ENCODE measurements at regions not wholly inside any gene's neighbourhood (a gene's known extent, or its start where the extent isn't known, plus 50 kb on each side); places are given as distances from the start of the nearest gene placed in this dataset.

- peak overlapping the region; percentile 36 for H3K27ac Mint-ChIP-seq (ENCODE audit: unreplicated experiment)
- no peak for DNase-seq (ENCODE audit: low read depth, low spot score)
These were observed 302.8 kb upstream of the ADAMTS5 start for GRCh38 chr21:27269644-27270043.

GRCh38 chr21:27268290-27268689 lies 301.4 kb upstream of the ADAMTS5 start:
- H3K4me1 Mint-ChIP-seq, result no peaks in the 10 kb centered on the region
- no peak overlapping the region for H3K27ac Mint-ChIP-seq (ENCODE audit: unreplicated experiment)
- no peaks in the 10 kb centered on the region for H3K27me3 Mint-ChIP-seq (ENCODE audit: low read depth)
- DNase-seq (ENCODE audit: low read depth, low spot score), result no peak
- no peaks in the 10 kb centered on the region for H3K36me3 Mint-ChIP-seq (ENCODE audit: low read depth)
- no peaks in the 10 kb centered on the region for H3K9me3 Mint-ChIP-seq
- H3K4me3 Mint-ChIP-seq, result no peak overlapping the region
- no peak for TF ChIP-seq CTCF (conservative IDR thresholded peaks at IDR 0.05)

More at GRCh38 chr21:27269644-27270043, 302.8 kb upstream of the ADAMTS5 start:
- no peaks in the 10 kb centered on the region for H3K4me1 Mint-ChIP-seq
- no peaks in the 10 kb centered on the region for H3K9me3 Mint-ChIP-seq
- H3K4me3 Mint-ChIP-seq, result no peak overlapping the region
- H3K27me3 Mint-ChIP-seq (ENCODE audit: low read depth), result no peaks in the 10 kb centered on the region
- H3K36me3 Mint-ChIP-seq (ENCODE audit: low read depth), result no peaks in the 10 kb centered on the region
- no peak for TF ChIP-seq CTCF (conservative IDR thresholded peaks at IDR 0.05)

GRCh38 chr21:27265949-27266348 lies 299.1 kb upstream of the ADAMTS5 start:
- no peaks in the 10 kb centered on the region for H3K36me3 Mint-ChIP-seq (ENCODE audit: low read depth)
- no peak overlapping the region for H3K4me3 Mint-ChIP-seq
- H3K27me3 Mint-ChIP-seq (ENCODE audit: low read depth), result no peaks in the 10 kb centered on the region
- DNase-seq (ENCODE audit: low read depth, low spot score), result no peak
- no peak overlapping the region for H3K27ac Mint-ChIP-seq (ENCODE audit: unreplicated experiment)
- H3K4me1 Mint-ChIP-seq, result no peaks in the 10 kb centered on the region
- H3K9me3 Mint-ChIP-seq, result no peaks in the 10 kb centered on the region
- TF ChIP-seq CTCF (conservative IDR thresholded peaks at IDR 0.05), result no peak

GRCh38 chr21:27265492-27265891 lies 298.6 kb upstream of the ADAMTS5 start:
- Mint-ChIP-seq H3K4me1 (no peaks in the 10 kb centered on the region), H3K4me3 (no peak overlapping the region), H3K27me3 (ENCODE audit: low read depth) (no peaks in the 10 kb centered on the region), H3K27ac (ENCODE audit: unreplicated experiment) (no peak overlapping the region), H3K36me3 (ENCODE audit: low read depth) (no peaks in the 10 kb centered on the region), H3K9me3 (no peaks in the 10 kb centered on the region)
- DNase-seq (ENCODE audit: low read depth, low spot score), result no peak
- no peak for TF ChIP-seq CTCF (conservative IDR thresholded peaks at IDR 0.05)

GRCh38 chr21:27261676-27262075 lies 294.8 kb upstream of the ADAMTS5 start:
- no peak for TF ChIP-seq CTCF (conservative IDR thresholded peaks at IDR 0.05)
- Mint-ChIP-seq H3K27ac (ENCODE audit: unreplicated experiment) (no peak overlapping the region), H3K4me1 (no peaks in the 10 kb centered on the region), H3K9me3 (no peaks in the 10 kb centered on the region), H3K4me3 (no peak overlapping the region), H3K27me3 (ENCODE audit: low read depth) (no peaks in the 10 kb centered on the region), H3K36me3 (ENCODE audit: low read depth) (no peaks in the 10 kb centered on the region)
- no peak for DNase-seq (ENCODE audit: low read depth, low spot score)

GRCh38 chr21:27260728-27261127 lies 293.8 kb upstream of the ADAMTS5 start:
- no peak for DNase-seq (ENCODE audit: low read depth, low spot score)
- no peaks in the 10 kb centered on the region for H3K9me3 Mint-ChIP-seq
- H3K27me3 Mint-ChIP-seq (ENCODE audit: low read depth), result no peaks in the 10 kb centered on the region
- no peaks in the 10 kb centered on the region for H3K4me1 Mint-ChIP-seq
- no peak overlapping the region for H3K27ac Mint-ChIP-seq (ENCODE audit: unreplicated experiment)
- H3K36me3 Mint-ChIP-seq (ENCODE audit: low read depth), result no peaks in the 10 kb centered on the region
- no peak for TF ChIP-seq CTCF (conservative IDR thresholded peaks at IDR 0.05)
- no peak overlapping the region for H3K4me3 Mint-ChIP-seq

Data from neural crest cell (in vitro differentiated cells).